Neuronal stem cell (in vitro differentiated cells): ENCODE measurements at regions not wholly inside any gene's neighbourhood (a gene's known extent, or its start where the extent isn't known, plus 50 kb on each side); places are given as distances from the start of the nearest gene placed in this dataset.

Experiments
- DNase-seq: peaks from one replicate; pipeline ENCODE4 v3.0.0-alpha.2; 2013; ENCODE audit warnings: low spot score
- H2AFZ ChIP-seq: one replicate; pipeline ENCODE4 v1.6.1; 2013; ENCODE audit warnings: mild to moderate bottlenecking, low read length, inconsistent platforms
- H2AK5ac ChIP-seq: 2 replicates; pipeline ENCODE4 v1.6.1; 2013; ENCODE audit warnings: low read depth, mild to moderate bottlenecking, inconsistent platforms, low read length, moderate library complexity, mixed read lengths
- H2BK120ac ChIP-seq: 2 replicates; pipeline ENCODE4 v1.6.1; 2013; ENCODE audit warnings: low read depth, mild to moderate bottlenecking, inconsistent platforms, low read length, moderate library complexity, mixed read lengths
- H2BK12ac ChIP-seq: one replicate; pipeline ENCODE4 v1.6.1; 2013; ENCODE audit warnings: low read length, inconsistent platforms
- H2BK15ac ChIP-seq: 2 replicates; pipeline ENCODE4 v1.6.1; 2013; ENCODE audit warnings: mild to moderate bottlenecking, low read length, inconsistent platforms, mixed read lengths
- H2BK5ac ChIP-seq: one replicate; pipeline ENCODE4 v1.6.1; 2013; ENCODE audit warnings: inconsistent platforms, mild to moderate bottlenecking, low read length, moderate library complexity
- H3K14ac ChIP-seq: one replicate; pipeline ENCODE4 v1.6.1; 2013; ENCODE audit warnings: low read length, inconsistent platforms
- H3K18ac ChIP-seq: 2 replicates; pipeline ENCODE4 v1.6.1; 2013; ENCODE audit warnings: low read length, inconsistent platforms
- H3K23ac ChIP-seq: 2 replicates; pipeline ENCODE4 v1.6.1; 2013; ENCODE audit warnings: low read depth, mild to moderate bottlenecking, mixed read lengths, low read length, inconsistent platforms; ENCODE audit not compliant: poor library complexity
- H3K27ac ChIP-seq: replicated peaks from 3 replicates; pipeline ENCODE4 v1.5.1; 2013; ENCODE audit warnings: low read length, inconsistent platforms
- H3K27me3 ChIP-seq, 3 experiments: 2 replicates each; pipeline ENCODE4 v1.6.1; 2013; ENCODE audit warnings: low read length in 3 of 3, mild to moderate bottlenecking in 2 of 3, inconsistent platforms in 1 of 3, low read depth in 1 of 3, mixed read lengths in 1 of 3, moderate library complexity in 1 of 3; ENCODE audit not compliant: control insufficient read depth in 3 of 3, insufficient read depth in 3 of 3
- H3K36me3 ChIP-seq, 2 donors: replicated peaks in 1 of 2; 2 replicates each; pipeline ENCODE4 v1.6.1; 2013; ENCODE audit warnings: low read length in 2 of 2; ENCODE audit not compliant: control insufficient read depth in 2 of 2, insufficient read depth in 2 of 2
- H3K4ac ChIP-seq: 2 replicates; pipeline ENCODE4 v1.6.1; 2013; ENCODE audit warnings: inconsistent platforms, mild to moderate bottlenecking, low read length, moderate library complexity
- H3K4me1 ChIP-seq, 2 donors: 1 replicate in 1 of 2; 2 replicates in 1 of 2; pipeline ENCODE4 v1.6.1; 2013; ENCODE audit warnings: low read length in 2 of 2, low read depth in 1 of 2; ENCODE audit not compliant: control insufficient read depth in 2 of 2, insufficient read depth in 1 of 2
- H3K4me2 ChIP-seq: one replicate; pipeline ENCODE4 v1.6.1; 2013; ENCODE audit warnings: mild to moderate bottlenecking, low read length, inconsistent platforms; ENCODE audit not compliant: insufficient read depth, poor library complexity, severe bottlenecking
- H3K4me3 ChIP-seq, 2 donors: 2 replicates each; pipeline ENCODE4 v1.5.1; 2013; ENCODE audit warnings: low read length in 2 of 2, mild to moderate bottlenecking in 2 of 2, inconsistent platforms in 1 of 2, moderate library complexity in 1 of 2
- H3K79me1 ChIP-seq: one replicate; pipeline ENCODE4 v1.6.1; 2013; ENCODE audit warnings: low read depth, mild to moderate bottlenecking, inconsistent platforms, low read length, moderate library complexity
- H3K9ac ChIP-seq: one replicate; pipeline ENCODE4 v1.6.1; 2013; ENCODE audit warnings: mild to moderate bottlenecking, low read depth, low read length, inconsistent platforms; ENCODE audit not compliant: poor library complexity
- H3K9me3 ChIP-seq, 2 donors: replicated peaks in 1 of 2; 2 replicates each; pipeline versions ENCODE3 to v1.6.1; 2013; ENCODE audit warnings: low read length in 2 of 2, mild to moderate bottlenecking in 2 of 2, inconsistent platforms in 1 of 2, low read depth in 1 of 2, mixed read lengths in 1 of 2, moderate library complexity in 1 of 2; ENCODE audit not compliant: control insufficient read depth in 2 of 2, insufficient read depth in 1 of 2
- H4K8ac ChIP-seq: one replicate; pipeline ENCODE4 v1.6.1; 2013; ENCODE audit warnings: low read depth, mild to moderate bottlenecking, inconsistent platforms, low read length, moderate library complexity
- H4K91ac ChIP-seq: one replicate; pipeline ENCODE4 v1.6.1; 2013; ENCODE audit warnings: low read length, low read depth, mild to moderate bottlenecking, inconsistent platforms; ENCODE audit not compliant: poor library complexity
- WGBS, 2 donors: extraction: QIAGEN DNeasy Blood & Tissue Kit; methylation state at CpG; one replicate each; pipeline ENCODE4 v1.1.7; 2013; ENCODE audit warnings: missing lambda C conversion rate in 2 of 2, mixed read lengths in 1 of 2; ENCODE audit not compliant: insufficient read length in 2 of 2, insufficient replicate concordance in 1 of 2; ENCODE audit errors: extremely low coverage in 2 of 2; 5-methylcytosine and 5-hydroxymethylcytosine counted together

DNA sequence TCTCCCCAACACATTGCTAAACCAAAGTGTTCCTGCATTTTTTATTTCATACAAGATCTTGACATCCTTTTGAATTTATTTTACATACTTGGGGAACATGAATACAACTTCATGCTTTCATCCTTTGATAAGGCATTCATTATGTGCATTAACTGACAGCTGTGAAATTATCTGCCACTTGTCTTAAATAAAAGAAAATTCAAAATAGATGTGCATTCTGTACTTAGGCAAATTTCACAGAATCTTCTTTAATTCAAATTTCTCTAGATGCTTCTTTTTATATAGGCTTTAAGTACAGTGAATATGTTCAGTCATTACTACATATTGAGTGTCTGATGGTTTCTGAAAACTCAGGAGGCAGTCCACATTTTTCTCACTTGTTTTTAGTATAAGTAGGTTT is 518.1 kb downstream of the EPHA5 start:
- no peak overlapping the region for H2BK5ac ChIP-seq
- H4K91ac ChIP-seq = no peak overlapping the region
- H3K9me3 ChIP-seq = no peaks in the 10 kb centered on the region
- no peak overlapping the region for H3K4me3 ChIP-seq
- H3K4me2 ChIP-seq = no peak overlapping the region
- H3K14ac ChIP-seq = no peak overlapping the region
- H4K8ac ChIP-seq = no peak overlapping the region
- no peak overlapping the region for H2AFZ ChIP-seq
- DNase-seq = no peak
- H2BK12ac ChIP-seq = no peak overlapping the region
- no peaks in the 10 kb centered on the region for H3K4me1 ChIP-seq
- H2BK120ac ChIP-seq = no peak overlapping the region
- H2BK15ac ChIP-seq = no peak overlapping the region
- H3K23ac ChIP-seq = no peak overlapping the region
- H2AK5ac ChIP-seq = no peak overlapping the region
- H3K27me3 ChIP-seq = no peaks in the 10 kb centered on the region
- no peak overlapping the region for H3K9ac ChIP-seq
- no peak overlapping the region for H3K27ac ChIP-seq
- no peak overlapping the region for H3K4ac ChIP-seq
- H3K36me3 ChIP-seq = no peaks in the 10 kb centered on the region
- H3K79me1 ChIP-seq = no peaks in the 10 kb centered on the region
- no peak overlapping the region for H3K18ac ChIP-seq

DNA sequence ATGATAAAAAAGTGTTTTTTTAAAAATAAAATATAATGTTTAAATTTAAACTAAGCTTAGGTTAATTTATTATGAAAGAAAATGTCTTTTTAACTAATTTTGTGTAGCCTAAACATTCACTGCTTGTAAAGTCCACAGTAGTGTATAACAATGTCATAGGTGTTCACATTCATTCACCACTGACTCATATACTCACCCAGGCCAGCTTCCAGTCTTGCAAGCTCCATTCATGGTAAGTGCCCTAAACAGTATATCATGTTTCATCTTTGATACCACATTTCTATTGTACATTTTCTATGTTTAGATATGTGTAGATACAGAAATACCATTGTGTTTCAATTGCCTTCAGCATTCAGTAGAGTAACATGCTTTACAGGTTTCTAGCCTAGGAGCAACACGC is 530.3 kb downstream of the EPHA5 start:
- H3K79me1 ChIP-seq = no peaks in the 10 kb centered on the region
- no CpG with 5 or more reads among the region's 1 CpG for WGBS, 2 donors

DNA sequence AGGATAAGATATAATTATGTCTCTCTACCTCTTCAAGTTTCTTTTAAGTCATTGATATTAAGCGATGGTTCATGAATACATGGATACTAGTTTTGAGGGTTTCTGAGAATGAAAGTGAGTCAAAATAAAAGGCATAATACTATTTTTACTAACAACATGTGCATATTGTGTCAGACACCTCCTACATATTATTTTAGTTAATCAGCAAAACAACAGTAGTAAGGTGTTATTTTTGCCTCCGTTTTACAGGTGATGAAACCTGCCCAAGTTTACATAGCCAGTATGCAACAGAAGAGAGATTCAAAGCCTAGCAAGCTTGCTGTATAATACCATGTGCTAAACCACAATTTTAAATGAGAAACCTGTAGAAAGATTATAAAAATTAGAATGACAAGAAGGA is 544.1 kb downstream of the EPHA5 start:
- WGBS, 2 donors = no CpG with 5 or more reads among the region's 2 CpGs
- H4K8ac ChIP-seq = no peak overlapping the region
- H3K9ac ChIP-seq = no peak overlapping the region
- H3K79me1 ChIP-seq = no peaks in the 10 kb centered on the region
- H3K4me2 ChIP-seq = no peak overlapping the region
- no peak overlapping the region for H2BK5ac ChIP-seq
- H3K4me1 ChIP-seq = no peaks in the 10 kb centered on the region
- no peak overlapping the region for H3K4me3 ChIP-seq
- H2BK120ac ChIP-seq = no peak overlapping the region
- no peak overlapping the region for H3K23ac ChIP-seq
- DNase-seq = no peak
- no peak overlapping the region for H2BK15ac ChIP-seq
- H3K14ac ChIP-seq = no peak overlapping the region
- no peak overlapping the region for H2AFZ ChIP-seq
- no peak overlapping the region for H2BK12ac ChIP-seq
- no peak overlapping the region for H3K18ac ChIP-seq
- no peaks in the 10 kb centered on the region for H3K9me3 ChIP-seq
- H4K91ac ChIP-seq = no peak overlapping the region
- H2AK5ac ChIP-seq = no peak overlapping the region
- H3K4ac ChIP-seq = no peak overlapping the region
- no peaks in the 10 kb centered on the region for H3K27me3 ChIP-seq
- no peaks in the 10 kb centered on the region for H3K36me3 ChIP-seq
- no peak overlapping the region for H3K27ac ChIP-seq

More for the DNA sequence above, 530.3 kb downstream of the EPHA5 start:
- Histone ChIP-seq H3K27ac (no peak overlapping the region), H3K18ac (no peak overlapping the region), H3K27me3 (no peaks in the 10 kb centered on the region), H3K4ac (no peak overlapping the region), H4K91ac (no peak overlapping the region), H3K4me2 (no peak overlapping the region), H3K9me3 (peaks cover 0 to 6% of the 10 kb centered on the region in 2 donors), H2AFZ (no peak overlapping the region), H3K14ac (no peak overlapping the region), H2BK120ac (no peak overlapping the region), H2BK12ac (no peak overlapping the region), H3K9ac (no peak overlapping the region), H3K23ac (no peak overlapping the region), H3K4me1 (no peaks in the 10 kb centered on the region), H2AK5ac (no peak overlapping the region), H2BK15ac (no peak overlapping the region), H2BK5ac (no peak overlapping the region), H3K4me3 (no peak overlapping the region), H3K36me3 (no peaks in the 10 kb centered on the region), H4K8ac (no peak overlapping the region)
- no peak for DNase-seq

DNA sequence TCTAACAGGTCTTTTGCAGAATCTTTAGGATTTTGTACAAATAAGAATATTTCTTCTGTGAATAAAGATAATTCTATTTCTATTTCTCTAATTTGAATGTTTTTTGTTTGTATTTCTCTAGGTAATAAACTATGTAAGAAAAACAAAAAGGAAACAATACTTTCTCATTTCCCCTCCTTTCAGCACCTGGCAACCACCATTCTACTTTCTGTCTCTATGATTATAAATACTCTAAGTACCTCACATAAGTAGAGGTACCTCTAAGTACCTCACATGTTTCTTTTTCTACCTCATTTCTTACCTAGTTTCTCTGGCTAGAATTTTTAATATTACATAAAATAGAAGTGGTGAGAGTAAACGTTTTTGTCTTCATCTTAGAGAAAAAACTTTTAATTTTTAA is 550.0 kb downstream of the EPHA5 start:
- no peak overlapping the region for H2AK5ac ChIP-seq
- H4K8ac ChIP-seq = no peak overlapping the region
- H3K14ac ChIP-seq = no peak overlapping the region
- no peak overlapping the region for H3K27ac ChIP-seq
- H3K9me3 ChIP-seq = no peaks in the 10 kb centered on the region
- no peaks in the 10 kb centered on the region for H3K27me3 ChIP-seq
- H2BK5ac ChIP-seq = no peak overlapping the region
- H3K36me3 ChIP-seq = no peaks in the 10 kb centered on the region
- no peak overlapping the region for H3K4ac ChIP-seq
- no peak overlapping the region for H3K18ac ChIP-seq
- no peak overlapping the region for H4K91ac ChIP-seq
- no peak overlapping the region for H3K9ac ChIP-seq
- no peak overlapping the region for H2AFZ ChIP-seq
- H2BK12ac ChIP-seq = no peak overlapping the region
- H2BK15ac ChIP-seq = no peak overlapping the region
- H3K4me3 ChIP-seq = no peak overlapping the region
- H3K4me2 ChIP-seq = no peak overlapping the region
- H3K23ac ChIP-seq = no peak overlapping the region
- no CpG with 5 or more reads among the region's 1 CpG for WGBS, 2 donors
- H3K4me1 ChIP-seq = no peaks in the 10 kb centered on the region
- no peak for DNase-seq
- H2BK120ac ChIP-seq = no peak overlapping the region
- no peaks in the 10 kb centered on the region for H3K79me1 ChIP-seq
